ENCODE measurements at regions not wholly inside any gene's neighbourhood (a gene's known extent, or its start where the extent isn't known, plus 50 kb on each side); places are given as distances from the start of the nearest gene placed in this dataset.

DNA sequence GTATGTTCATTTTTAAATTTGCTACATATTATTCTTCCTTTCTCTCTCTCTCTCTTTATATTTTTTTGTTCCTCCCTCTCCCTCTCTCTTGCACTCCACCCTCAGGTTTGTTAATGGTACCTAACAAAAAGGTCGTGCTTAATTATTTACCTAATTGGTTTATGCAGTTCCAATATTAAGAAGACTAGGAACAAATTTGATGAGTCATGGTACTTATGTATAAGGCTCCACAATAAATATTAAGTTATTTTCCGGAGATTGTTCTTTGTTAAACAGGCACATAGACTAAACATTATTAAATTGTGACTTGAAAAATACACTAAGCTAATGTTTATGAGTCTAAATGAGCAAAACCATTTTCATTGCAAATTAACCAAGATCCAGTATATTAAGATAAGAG lies 1200.8 kb upstream of the ALCAM start:
- Mint-ChIP-seq H3K4me3 (no peak overlapping the region), H3K36me3 (ENCODE audit: low read depth) (no peaks in the 10 kb centered on the region), H3K9me3 (peaks cover 11% of the 10 kb centered on the region), H3K27me3 (no peaks in the 10 kb centered on the region), H3K4me1 (ENCODE audit: low read depth) (no peaks in the 10 kb centered on the region), H3K27ac (no peak overlapping the region)
- H3K4me1 ChIP-seq (ENCODE audit: insufficient read depth, low read length): no peaks in the 10 kb centered on the region
- ATAC-seq (ENCODE audit: poor library complexity) (no peak), DNase-seq (no peak)
- H3K36me3 ChIP-seq (ENCODE audit: insufficient read depth, low read length): no peaks in the 10 kb centered on the region
- H3K27ac ChIP-seq (ENCODE audit: low read depth in 1 of 2, low read length in 2 of 2): no peak overlapping the region
- CTCF ChIA-PET: no interaction called here
- no peak for TF ChIP-seq CTCF (IDR thresholded peaks at IDR 0.05)
- H3K4me3 ChIP-seq (ENCODE audit: low read length): no peak overlapping the region
- H3K27me3 ChIP-seq (ENCODE audit: control insufficient read depth in 1 of 2, insufficient read depth in 2 of 2, low read length in 2 of 2): no peaks in the 10 kb centered on the region
- intact Hi-C loops (cut with DNase I, micrococcal nuclease): no loop called here
- H3K9me3 ChIP-seq (ENCODE audit: control insufficient read depth in 1 of 2, insufficient read depth in 1 of 2, low read length in 2 of 2): peaks cover 7 to 10% of the 10 kb centered on the region in 2 experiments
- POLR2A ChIA-PET: no interaction called here

DNA sequence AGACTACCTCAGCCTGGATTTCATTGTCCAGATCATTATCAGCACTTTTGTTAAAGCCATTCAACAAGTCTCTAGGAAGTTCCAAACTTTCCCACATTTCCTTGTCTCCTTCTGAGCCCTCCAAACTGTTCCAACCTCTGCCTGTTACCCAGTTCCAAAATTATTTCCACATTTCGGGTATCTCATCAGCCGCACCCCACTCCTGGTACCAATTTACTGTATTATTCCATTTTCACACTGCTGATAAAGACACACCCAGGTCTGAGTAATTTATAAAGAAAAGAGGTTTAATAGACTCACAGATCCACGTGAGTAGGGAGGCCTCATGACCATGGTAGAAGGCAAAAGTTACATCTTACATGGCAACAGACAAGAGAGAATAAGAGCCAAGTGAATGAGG lies 1198.3 kb upstream of the ALCAM start:
- H3K9me3 ChIP-seq (ENCODE audit: control insufficient read depth in 1 of 2, insufficient read depth in 1 of 2, low read length in 2 of 2): peaks cover 10 to 12% of the 10 kb centered on the region in 2 experiments
- intact Hi-C loops (cut with DNase I, micrococcal nuclease): no loop called here
- no peak overlapping the region for H3K4me3 ChIP-seq (ENCODE audit: low read length)
- H3K27me3 ChIP-seq (ENCODE audit: control insufficient read depth in 1 of 2, insufficient read depth in 2 of 2, low read length in 2 of 2): no peaks in the 10 kb centered on the region
- DNase-seq (no peak), ATAC-seq (ENCODE audit: poor library complexity) (no peak)
- Mint-ChIP-seq H3K27ac (no peak overlapping the region), H3K4me3 (no peak overlapping the region), H3K9me3 (peaks cover 11% of the 10 kb centered on the region), H3K36me3 (ENCODE audit: low read depth) (no peaks in the 10 kb centered on the region), H3K4me1 (ENCODE audit: low read depth) (no peaks in the 10 kb centered on the region), H3K27me3 (no peaks in the 10 kb centered on the region)
- H3K4me1 ChIP-seq (ENCODE audit: insufficient read depth, low read length): no peaks in the 10 kb centered on the region
- H3K27ac ChIP-seq (ENCODE audit: low read depth in 1 of 2, low read length in 2 of 2): no peak overlapping the region
- no peaks in the 10 kb centered on the region for H3K36me3 ChIP-seq (ENCODE audit: insufficient read depth, low read length)
- no peak for TF ChIP-seq CTCF (IDR thresholded peaks at IDR 0.05)
- ChIA-PET CTCF (no interaction called here), POLR2A (no interaction called here)

- Histone ChIP-seq H3K36me3 (ENCODE audit: insufficient read depth, low read length) (no peaks in the 10 kb centered on the region), H3K4me1 (ENCODE audit: insufficient read depth, low read length) (no peaks in the 10 kb centered on the region), H3K27me3 (ENCODE audit: control insufficient read depth in 1 of 2, insufficient read depth in 2 of 2, low read length in 2 of 2) (no peaks in the 10 kb centered on the region), H3K4me3 (ENCODE audit: low read length) (no peak overlapping the region), H3K9me3 (ENCODE audit: control insufficient read depth in 1 of 2, insufficient read depth in 1 of 2, low read length in 2 of 2) (peaks cover 0 to 5% of the 10 kb centered on the region in 2 experiments), H3K27ac (ENCODE audit: low read depth in 1 of 2, low read length in 2 of 2) (no peak overlapping the region)
- H3K9me3 Mint-ChIP-seq: peaks cover 2% of the 10 kb centered on the region
- no peak overlapping the region for H3K27ac Mint-ChIP-seq
- ChIA-PET CTCF (no interaction called here), POLR2A (no interaction called here)
- no peak for TF ChIP-seq CTCF (IDR thresholded peaks at IDR 0.05)
- H3K4me1 Mint-ChIP-seq (ENCODE audit: low read depth): no peaks in the 10 kb centered on the region
- ATAC-seq (ENCODE audit: poor library complexity) (no peak), DNase-seq (no peak)
- H3K36me3 Mint-ChIP-seq (ENCODE audit: low read depth): no peaks in the 10 kb centered on the region
- H3K27me3 Mint-ChIP-seq: no peaks in the 10 kb centered on the region
- intact Hi-C loops (cut with DNase I, micrococcal nuclease): no loop called here
- no peak overlapping the region for H3K4me3 Mint-ChIP-seq
Measured at GRCh38 chr3:104175696-104176095, 1191.0 kb upstream of the ALCAM start.
